SK-N-MC (cell line): ENCODE measurements at regions not wholly inside any gene's neighbourhood (a gene's known extent, or its start where the extent isn't known, plus 50 kb on each side); places are given as distances from the start of the nearest gene placed in this dataset.
"Not testable (repeated sequence)": the region's sequence is repeated elsewhere in the genome, so short reads cannot be mapped to it uniquely, and the experiment has no call there.

Experiments
- DNase-seq: peaks from one replicate; pipeline ENCODE4 v3.0.0-alpha.2; 2011; ENCODE audit warnings: low read depth, low spot score
- H3K27ac ChIP-seq: fragments of 200-600 bp; sonication (generic); 2 replicates; pipeline ENCODE4 v1.5.1; 2016; ENCODE audit warnings: mixed run types
- H3K36me3 ChIP-seq: fragments of 200-600 bp; sonication (generic); 2 replicates; pipeline ENCODE4 v1.6.1; 2017; ENCODE audit warnings: antibody characterized with exemption, low read length, mixed read lengths; ENCODE audit not compliant: insufficient read depth
- H3K4me3 ChIP-seq: fragments of 200-600 bp; sonication (generic); 2 replicates; pipeline ENCODE4 v1.5.1; 2016
- H3K9ac ChIP-seq: fragments of 200-600 bp; sonication (generic); 2 replicates; pipeline ENCODE4 v1.8.0; 2017; ENCODE audit warnings: mixed run types, mixed read lengths; ENCODE audit not compliant: insufficient read length
- H3K9me3 ChIP-seq: fragments of 200-600 bp; sonication (generic); 2 replicates; pipeline ENCODE4 v1.6.1; 2017; ENCODE audit warnings: low read depth, mild to moderate bottlenecking, antibody characterized with exemption, low read length, moderate library complexity, mixed read lengths
- EZH2 ChIP-seq: fragments of 200-600 bp; sonication (generic); IDR thresholded peaks from one replicate; pipeline ENCODE4 v1.6.1; 2017; ENCODE audit warnings: antibody characterized with exemption
- FOXP2 ChIP-seq: optimal IDR thresholded peaks from 2 replicates; pipeline ENCODE3; 2011; ENCODE audit warnings: mild to moderate bottlenecking, moderate library complexity; ENCODE audit not compliant: insufficient read depth; ENCODE audit errors: extremely low read length, control extremely low read depth
- POLR2AphosphoS5 ChIP-seq: IDR thresholded peaks from 2 replicates; pipeline ENCODE4 v1.6.1; 2012; ENCODE audit warnings: mild to moderate bottlenecking, low read depth, low read length, borderline replicate concordance

GRCh38 chr16:26982422-26982821, 84.3 kb upstream of the C16orf82 start:
- Histone ChIP-seq H3K9me3 (no peaks in the 10 kb centered on the region), H3K27ac (no peak overlapping the region), H3K36me3 (no peaks in the 10 kb centered on the region), H3K4me3 (no peak overlapping the region), H3K9ac (no peak overlapping the region)
- DNase-seq, result no peak
- TF ChIP-seq EZH2, result no peak
- TF ChIP-seq POLR2AphosphoS5, result no peak
- TF ChIP-seq FOXP2, result no peak

GRCh38 chr16:26983426-26983825, 83.3 kb upstream of the C16orf82 start:
- no peak overlapping the region for H3K27ac ChIP-seq
- no peak for TF ChIP-seq EZH2
- no peak for TF ChIP-seq POLR2AphosphoS5
- TF ChIP-seq FOXP2, result no peak
- H3K9me3 ChIP-seq, result no peaks in the 10 kb centered on the region
- DNase-seq, result no peak
- no peak overlapping the region for H3K4me3 ChIP-seq
- H3K36me3 ChIP-seq, result no peaks in the 10 kb centered on the region
- no peak overlapping the region for H3K9ac ChIP-seq

DNA sequence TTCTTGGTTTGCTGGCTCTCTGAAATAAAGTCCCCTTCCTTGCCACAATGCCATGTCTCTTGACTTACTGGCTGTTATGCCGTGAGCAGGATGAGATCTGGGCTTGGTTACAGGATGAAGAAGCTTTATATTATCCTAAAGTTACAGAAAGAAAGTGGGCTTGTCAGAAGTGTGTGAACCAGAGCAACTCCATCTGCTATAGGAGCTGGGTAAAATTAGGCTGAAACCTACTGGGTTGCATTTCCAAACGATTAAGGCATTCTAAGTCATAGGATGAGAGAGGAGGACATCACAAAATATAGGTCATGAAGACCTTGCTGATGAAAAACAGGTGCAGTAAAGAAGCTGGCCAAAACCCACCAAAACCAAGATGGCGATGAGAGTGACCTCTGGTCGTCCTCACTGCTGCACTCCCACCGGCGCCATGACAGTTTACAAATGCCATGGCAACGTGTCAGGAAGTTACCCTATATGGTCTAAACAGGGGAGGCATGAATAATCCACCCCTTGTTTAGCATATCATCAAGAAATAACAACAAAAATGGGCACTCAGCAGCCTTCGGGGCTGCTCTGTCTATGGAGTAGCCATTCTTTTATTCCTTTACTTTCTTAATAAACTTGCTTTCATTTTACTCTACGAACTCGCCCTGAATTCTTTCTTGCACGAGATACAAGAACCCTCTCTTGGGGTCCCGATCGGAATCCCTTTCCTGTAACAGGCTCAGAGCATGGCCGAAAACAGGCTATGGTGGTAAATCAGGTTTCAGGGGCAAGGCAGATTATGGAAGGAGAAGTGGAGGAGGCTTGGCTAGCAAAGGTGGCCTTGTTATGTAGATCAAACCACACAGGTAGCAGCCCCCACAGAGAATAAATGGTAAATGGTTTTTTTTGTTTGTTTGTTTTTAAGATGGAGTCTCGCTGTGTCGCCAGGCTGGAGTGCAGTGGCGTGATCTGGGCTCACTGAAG, 81.3 kb upstream of the C16orf82 start:
- Histone ChIP-seq H3K36me3 (no peaks in the 10 kb centered on the region), H3K27ac (no peak overlapping the region), H3K9ac (no peak overlapping the region), H3K9me3 (no peaks in the 10 kb centered on the region), H3K4me3 (no peak overlapping the region)
- TF ChIP-seq POLR2AphosphoS5 (no peak), FOXP2 (no peak), EZH2 (no peak)
- DNase-seq, result no peak

DNA sequence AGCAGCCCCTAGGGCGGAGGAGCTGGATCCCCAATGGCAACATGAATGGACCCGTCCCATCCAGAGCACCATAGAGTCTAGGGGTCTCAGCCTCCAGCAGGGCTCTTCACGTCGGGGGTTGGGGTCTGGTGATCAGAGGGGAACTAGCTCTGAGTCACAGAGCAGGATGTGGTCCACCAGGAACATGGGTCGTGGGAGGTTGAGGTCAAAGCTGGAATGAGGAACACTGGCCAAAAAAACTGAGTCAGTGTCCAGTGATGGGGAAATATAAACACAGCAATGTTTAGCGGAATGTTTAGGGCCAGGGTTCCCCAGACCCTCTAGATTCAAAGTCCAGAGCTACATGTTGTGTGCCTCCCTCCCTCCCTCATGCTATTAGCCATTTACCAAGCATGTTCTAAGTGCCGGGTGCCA, 79.1 kb upstream of the C16orf82 start:
- no peak overlapping the region for H3K9ac ChIP-seq
- H3K9me3 ChIP-seq, result no peaks in the 10 kb centered on the region
- no peak overlapping the region for H3K4me3 ChIP-seq
- DNase-seq, result no peak
- no peak for TF ChIP-seq EZH2
- TF ChIP-seq POLR2AphosphoS5, result no peak
- no peak for TF ChIP-seq FOXP2
- no peaks in the 10 kb centered on the region for H3K36me3 ChIP-seq
- H3K27ac ChIP-seq, result no peak overlapping the region

- H3K9ac ChIP-seq, result no peak overlapping the region
- H3K9me3 ChIP-seq, result no peaks in the 10 kb centered on the region
- TF ChIP-seq EZH2 (no peak), POLR2AphosphoS5 (no peak), FOXP2 (no peak)
- no peak for DNase-seq
- no peak overlapping the region for H3K4me3 ChIP-seq
- no peaks in the 10 kb centered on the region for H3K36me3 ChIP-seq
- no peak overlapping the region for H3K27ac ChIP-seq
These were observed 78.5 kb upstream of the C16orf82 start for GRCh38 chr16:26988186-26988585.

DNA sequence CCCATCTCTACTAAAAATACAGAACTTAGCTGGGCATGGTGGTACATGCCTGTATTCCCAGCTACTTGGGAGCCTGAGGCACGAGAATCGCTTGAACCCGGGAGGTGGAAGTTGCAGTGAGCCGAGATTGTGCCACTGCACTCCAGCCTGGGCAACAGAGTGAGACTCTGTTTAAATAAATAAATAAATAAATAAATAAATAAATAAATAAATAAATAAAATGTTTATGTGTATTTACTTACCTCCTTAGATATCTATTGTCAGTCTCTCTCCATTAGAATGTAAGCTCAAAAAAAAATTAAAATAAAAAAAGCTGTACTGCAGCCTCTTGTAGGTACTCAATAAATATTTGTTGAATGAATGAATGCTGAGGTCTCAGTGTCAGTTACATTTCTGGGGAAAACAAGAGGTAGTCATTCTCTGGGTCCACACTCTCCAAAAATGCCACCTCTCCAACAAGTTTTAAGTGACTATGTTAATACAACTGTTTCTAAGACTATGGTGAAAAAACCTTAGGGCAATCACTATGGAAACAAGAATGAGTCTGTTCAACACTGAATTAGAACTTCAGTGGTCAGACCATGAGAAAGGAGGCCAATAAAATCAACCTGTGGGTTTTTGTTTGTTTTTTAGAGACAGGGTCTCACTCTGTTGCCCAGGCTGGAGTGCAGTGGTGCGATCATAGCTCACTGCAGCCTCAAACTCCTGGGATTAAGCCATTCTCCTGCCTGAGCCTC, 76.2 kb upstream of the C16orf82 start:
- not testable (repeated sequence) for H3K36me3 ChIP-seq, H3K4me3 ChIP-seq, H3K9me3 ChIP-seq, H3K9ac ChIP-seq, H3K27ac ChIP-seq, DNase-seq

DNA sequence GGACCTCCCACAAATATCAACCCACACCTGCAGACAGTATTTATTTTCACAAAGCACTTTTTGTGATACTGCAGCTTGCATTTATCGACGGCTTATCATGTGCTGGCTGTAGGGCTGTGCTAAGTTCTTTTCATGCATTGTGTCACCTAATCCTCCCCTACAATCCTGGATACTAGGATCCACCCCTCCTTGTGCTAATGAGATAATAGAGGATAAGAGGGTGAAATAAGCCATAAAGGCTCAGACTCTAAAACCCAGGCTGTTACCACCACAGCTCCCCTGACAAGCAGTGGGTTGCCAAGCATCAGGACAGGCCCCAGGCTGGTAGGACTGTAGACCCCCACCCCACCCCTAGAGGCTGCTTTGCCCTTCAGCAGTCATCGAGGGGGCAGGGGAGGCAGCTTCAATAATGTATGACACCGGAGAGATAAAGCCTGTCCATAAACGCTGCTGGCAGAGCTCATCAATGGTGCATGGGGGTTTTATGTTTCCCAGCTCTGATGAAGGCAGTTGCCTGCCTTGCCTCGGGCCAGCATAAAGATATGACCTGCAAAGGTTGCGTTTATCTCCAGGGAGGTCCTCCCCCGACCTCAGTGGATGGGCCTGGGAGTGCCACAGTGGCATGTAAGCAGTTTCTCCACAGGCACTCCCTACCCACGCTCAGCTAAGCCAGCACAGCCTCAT, 73.9 kb upstream of the C16orf82 start:
- no peaks in the 10 kb centered on the region for H3K36me3 ChIP-seq
- H3K9ac ChIP-seq, result no peak overlapping the region
- no peak for TF ChIP-seq EZH2
- TF ChIP-seq POLR2AphosphoS5, result no peak
- no peak for TF ChIP-seq FOXP2
- no peak overlapping the region for H3K4me3 ChIP-seq
- H3K27ac ChIP-seq, result no peak overlapping the region
- no peaks in the 10 kb centered on the region for H3K9me3 ChIP-seq
- no peak for DNase-seq

- TF ChIP-seq FOXP2 (no peak), POLR2AphosphoS5 (no peak)
- no peak overlapping the region for H3K4me3 ChIP-seq
These were observed 73.2 kb upstream of the C16orf82 start for GRCh38 chr16:26993511-26993910.

More at GRCh38 chr16:26993511-26993910, 73.2 kb upstream of the C16orf82 start:
- Histone ChIP-seq H3K27ac (no peak overlapping the region), H3K9ac (no peak overlapping the region), H3K36me3 (no peaks in the 10 kb centered on the region), H3K9me3 (no peaks in the 10 kb centered on the region)
- DNase-seq, result no peak
